AG04450 (cell line): ENCODE measurements at regions not wholly inside any gene's neighbourhood (a gene's known extent, or its start where the extent isn't known, plus 50 kb on each side); places are given as distances from the start of the nearest gene placed in this dataset.
A peak's percentile ranks its signal among the peaks of the same experiment; 100 is the strongest.
"Not testable (repeated sequence)": the region's sequence is repeated elsewhere in the genome, so short reads cannot be mapped to it uniquely, and the experiment has no call there.

Source experiments
- CTCF ChIA-PET: fragments of 300-600, 350-600 bp; formaldehyde crosslinking; extraction: SDS; loops from one replicate; lab custom pipeline; 2022; ENCODE audit warnings: antibody characterized with exemption, inconsistent platforms; lab: Charles Lee
- POLR2A ChIA-PET: fragments of 350-600 bp; formaldehyde crosslinking; extraction: SDS; loops from one replicate; lab custom pipeline; 2021; ENCODE audit warnings: antibody characterized with exemption, inconsistent platforms; lab: Yijun Ruan, JAX
- DNase-seq: peaks from one replicate; pipeline ENCODE4 v3.0.0-alpha.2; 2011; ENCODE audit warnings: low read depth, low spot score
- H3K27ac ChIP-seq: one replicate; pipeline ENCODE4 v1.5.1; 2012; ENCODE audit warnings: low read depth, low read length, control low read depth
- H3K27me3 ChIP-seq: one replicate; pipeline ENCODE4 v1.6.0; 2012; ENCODE audit warnings: low read length; ENCODE audit not compliant: control insufficient read depth, insufficient read depth
- H3K4me3 ChIP-seq: 2 replicates; pipeline ENCODE4 v1.5.1; 2011; ENCODE audit warnings: mild to moderate bottlenecking, low read depth, low read length, control low read depth
- H3K9me3 ChIP-seq: 2 replicates; pipeline ENCODE4 v1.5.1; 2012; ENCODE audit warnings: low read length; ENCODE audit not compliant: control insufficient read depth, insufficient read depth
- TF ChIP-seq, protein P1 (sequence below): IDR thresholded peaks from 2 replicates; pipeline ENCODE4 v1.5.1; 2011; ENCODE audit warnings: low read depth, low read length, control low read depth, inconsistent platforms

DNA sequence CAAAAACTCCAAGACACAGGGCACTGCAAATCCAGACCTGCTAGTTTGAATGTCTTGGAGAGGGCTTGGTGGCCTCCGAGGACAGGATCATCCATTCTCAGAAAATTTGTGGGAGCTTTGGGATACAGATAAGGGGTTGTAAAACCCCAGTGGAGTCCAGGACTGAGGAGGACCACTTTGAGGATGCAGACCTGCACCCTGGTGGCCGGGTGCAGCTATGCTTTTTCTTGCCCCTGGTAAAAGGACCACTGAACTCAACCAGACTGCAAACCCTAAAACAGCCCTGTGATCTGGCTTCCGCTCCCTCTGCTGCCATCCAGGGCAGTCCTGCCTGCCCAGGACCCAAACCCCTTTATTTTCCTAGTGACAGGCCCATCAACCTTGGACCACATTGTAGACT lies 169.5 kb upstream of the DAAM1 start:
- H3K27ac ChIP-seq, result no peak overlapping the region
- TF ChIP-seq, protein P1, sequence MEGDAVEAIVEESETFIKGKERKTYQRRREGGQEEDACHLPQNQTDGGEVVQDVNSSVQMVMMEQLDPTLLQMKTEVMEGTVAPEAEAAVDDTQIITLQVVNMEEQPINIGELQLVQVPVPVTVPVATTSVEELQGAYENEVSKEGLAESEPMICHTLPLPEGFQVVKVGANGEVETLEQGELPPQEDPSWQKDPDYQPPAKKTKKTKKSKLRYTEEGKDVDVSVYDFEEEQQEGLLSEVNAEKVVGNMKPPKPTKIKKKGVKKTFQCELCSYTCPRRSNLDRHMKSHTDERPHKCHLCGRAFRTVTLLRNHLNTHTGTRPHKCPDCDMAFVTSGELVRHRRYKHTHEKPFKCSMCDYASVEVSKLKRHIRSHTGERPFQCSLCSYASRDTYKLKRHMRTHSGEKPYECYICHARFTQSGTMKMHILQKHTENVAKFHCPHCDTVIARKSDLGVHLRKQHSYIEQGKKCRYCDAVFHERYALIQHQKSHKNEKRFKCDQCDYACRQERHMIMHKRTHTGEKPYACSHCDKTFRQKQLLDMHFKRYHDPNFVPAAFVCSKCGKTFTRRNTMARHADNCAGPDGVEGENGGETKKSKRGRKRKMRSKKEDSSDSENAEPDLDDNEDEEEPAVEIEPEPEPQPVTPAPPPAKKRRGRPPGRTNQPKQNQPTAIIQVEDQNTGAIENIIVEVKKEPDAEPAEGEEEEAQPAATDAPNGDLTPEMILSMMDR, result peak; percentile 50

DNA sequence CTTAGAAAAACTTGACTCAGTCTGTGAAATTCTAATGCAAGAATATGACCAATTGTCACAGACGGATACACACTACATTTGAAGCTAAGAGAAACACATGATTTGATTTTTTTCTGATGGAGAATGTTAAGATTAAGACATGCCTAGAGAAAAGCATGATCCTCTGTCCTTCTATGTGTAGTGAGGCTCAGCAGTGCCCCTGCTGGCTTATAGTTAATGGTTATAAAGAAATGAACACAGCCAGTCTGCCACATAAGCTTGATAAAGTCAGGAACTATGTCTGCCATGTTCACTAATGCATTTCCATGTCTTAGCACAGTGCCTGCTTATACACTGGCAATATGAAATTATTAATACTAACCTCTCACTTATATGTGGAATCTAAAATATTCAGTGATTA lies 168.1 kb upstream of the DAAM1 start:
- no peaks in the 10 kb centered on the region for H3K27me3 ChIP-seq
- H3K4me3 ChIP-seq, result no peak overlapping the region
- ChIA-PET POLR2A (no interaction called here), CTCF (interaction anchor here (0.6 to 2.6 kb wide), 18 partner anchors 9 to 519 kb away, joined by 3 to 17 read pairs (median 3); no protein-coding TSS in a partner anchor)
- TF ChIP-seq, protein P1, result peak; percentile 65
- DNase-seq, result no peak
- no peak overlapping the region for H3K27ac ChIP-seq
- no peaks in the 10 kb centered on the region; the same call in 1 of the 2 replicates for H3K9me3 ChIP-seq

More for the DNA sequence above, 169.5 kb upstream of the DAAM1 start:
- H3K27me3 ChIP-seq, result no peaks in the 10 kb centered on the region
- no peak for DNase-seq
- no peak overlapping the region for H3K4me3 ChIP-seq
- peaks cover under 1% of the 10 kb centered on the region for H3K9me3 ChIP-seq
- ChIA-PET CTCF (interaction anchor here (1.3 kb wide), 1 partner anchor 382 kb away, joined by 3 read pairs; no protein-coding TSS in a partner anchor), POLR2A (no interaction called here)

DNA sequence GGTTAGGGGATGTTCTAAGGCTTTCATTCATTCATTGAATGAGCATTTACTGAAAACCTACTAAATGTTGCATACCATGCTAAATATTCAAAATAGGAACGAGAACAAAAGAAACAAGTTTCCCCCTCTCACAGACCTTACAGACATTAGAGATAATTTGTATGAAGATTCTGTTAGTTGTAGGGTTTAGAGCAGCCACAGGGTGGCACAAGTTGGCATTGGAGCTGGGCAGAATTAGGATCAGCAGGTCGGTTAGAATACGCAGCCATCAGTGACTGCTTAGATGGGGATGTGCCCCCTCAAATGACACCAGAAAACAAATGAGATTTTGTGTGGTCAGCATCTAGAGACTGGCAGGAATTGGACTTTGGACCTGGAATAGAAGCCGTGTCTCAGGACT lies 166.3 kb upstream of the DAAM1 start:
- POLR2A ChIA-PET, result no interaction called here
- no peaks in the 10 kb centered on the region for H3K9me3 ChIP-seq

DNA sequence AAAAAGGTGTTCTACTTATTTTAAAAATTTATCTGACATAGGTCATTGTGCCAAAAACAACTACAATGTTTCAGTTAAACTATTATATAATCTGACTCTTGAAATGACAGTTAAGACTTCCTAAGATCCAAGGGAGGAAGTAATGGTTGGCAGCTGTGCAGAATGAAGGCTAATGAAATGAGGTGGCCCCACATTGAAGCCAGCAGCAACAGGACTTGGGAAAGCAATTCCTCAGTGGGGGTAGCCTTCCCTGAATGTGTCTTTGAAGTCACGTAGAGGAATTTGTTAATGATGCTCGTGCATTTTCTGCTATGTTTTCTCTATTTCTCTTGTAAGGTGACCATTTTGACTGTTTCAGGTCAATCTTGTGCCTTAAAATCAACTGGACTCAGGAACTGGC lies 162.4 kb upstream of the DAAM1 start:
- no peaks in the 10 kb centered on the region for H3K27me3 ChIP-seq
- H3K4me3 ChIP-seq, result no peak overlapping the region
- H3K27ac ChIP-seq, result no peak overlapping the region
- DNase-seq, result no peak
- POLR2A ChIA-PET, result no interaction called here
- CTCF ChIA-PET, result interaction anchor here (2.5 kb wide), 1 partner anchor 29 kb away, joined by 10 read pairs; no protein-coding TSS in a partner anchor
- no peaks in the 10 kb centered on the region for H3K9me3 ChIP-seq
- TF ChIP-seq, protein P1, result no peak

More for the DNA sequence above, 166.3 kb upstream of the DAAM1 start:
- Histone ChIP-seq H3K27ac (no peak overlapping the region), H3K27me3 (no peaks in the 10 kb centered on the region), H3K4me3 (no peak overlapping the region)
- CTCF ChIA-PET, result interaction anchor here (0.5 to 2.6 kb wide), 2 partner anchors 11 to 381 kb away, joined by 3 to 17 read pairs; no protein-coding TSS in a partner anchor
- DNase-seq, result no peak
- TF ChIP-seq, protein P1, result no peak

DNA sequence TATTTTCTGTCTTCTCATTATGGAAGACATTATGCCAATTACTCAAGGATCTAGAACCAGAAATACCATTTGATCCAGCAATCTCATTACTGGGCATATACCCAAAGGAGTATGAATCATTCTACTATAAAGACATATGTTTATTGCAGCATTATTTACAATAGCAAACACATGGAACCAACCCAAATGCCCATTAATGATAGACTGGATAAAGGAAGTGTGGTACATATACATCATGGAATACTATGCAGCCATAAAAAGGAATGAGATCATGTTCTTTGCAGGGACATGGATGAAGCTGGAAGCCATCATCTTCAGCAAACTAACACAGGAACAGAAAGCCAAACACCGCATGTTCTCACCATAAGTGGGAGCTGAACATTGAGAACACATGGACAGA lies 161.8 kb upstream of the DAAM1 start:
- POLR2A ChIA-PET, H3K4me3 ChIP-seq, H3K9me3 ChIP-seq, H3K27ac ChIP-seq, H3K27me3 ChIP-seq, DNase-seq: not testable (repeated sequence)
- CTCF ChIA-PET, result interaction anchor here (2.5 to 3.2 kb wide), 2 partner anchors 29 to 526 kb away, joined by 10 to 19 read pairs; no protein-coding TSS in a partner anchor
